SW 1271 (cell line): ENCODE measurements at regions not wholly inside any gene's neighbourhood (a gene's known extent, or its start where the extent isn't known, plus 50 kb on each side); places are given as distances from the start of the nearest gene placed in this dataset.
"Not testable (repeated sequence)": the region's sequence is repeated elsewhere in the genome, so short reads cannot be mapped to it uniquely, and the experiment has no call there.

ENCODE experiments used
- DNase-seq, 2 experiments: peaks; one replicate each; lab custom pipeline; 2025; lab: John Stamatoyannopoulos, UW

DNA sequence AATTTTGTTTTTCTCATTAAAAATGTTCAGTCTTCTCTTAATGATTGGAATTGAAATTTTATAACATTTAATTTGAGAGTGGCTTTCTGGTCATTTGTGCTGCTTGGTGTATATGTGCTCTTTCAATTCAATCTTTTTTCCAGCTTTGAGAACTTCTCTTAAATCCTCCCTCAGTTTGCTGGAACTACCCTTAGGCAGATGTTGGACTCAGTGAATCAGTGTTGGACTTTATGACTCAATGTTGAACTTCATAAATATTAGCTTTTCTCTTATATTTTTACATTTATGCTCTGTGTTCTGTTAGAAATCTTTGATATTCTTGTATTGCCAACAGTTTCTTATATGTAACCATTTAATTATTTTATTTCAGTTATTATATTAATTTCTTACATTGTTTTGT, 935.5 kb upstream of the FBXO33 start:
- DNase-seq, result no peak

DNA sequence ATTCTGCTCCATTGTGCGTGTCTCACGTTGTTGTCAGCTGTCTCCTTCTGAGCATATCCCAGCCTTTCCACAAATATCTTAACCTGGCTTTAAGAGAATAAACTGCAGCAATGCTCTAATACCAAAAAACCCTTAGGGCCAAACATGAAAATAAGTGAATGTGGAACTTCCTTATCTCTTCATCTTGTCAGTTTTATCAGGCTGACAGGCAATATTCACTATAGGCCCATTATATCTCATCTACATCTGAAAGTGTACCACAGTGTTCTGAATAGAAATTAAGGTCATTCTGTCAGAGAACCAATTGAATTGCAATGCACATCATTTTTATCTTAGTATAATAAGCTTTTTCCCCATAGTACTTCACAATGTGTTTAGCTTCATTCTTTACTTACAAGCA, 933.1 kb upstream of the FBXO33 start:
- no peak for DNase-seq

GRCh38 chr14:40362856-40363255, 930.6 kb upstream of the FBXO33 start:
- no peak for DNase-seq

GRCh38 chr14:40354754-40355153, 922.5 kb upstream of the FBXO33 start:
- DNase-seq, result no peak

GRCh38 chr14:40348104-40348503, 915.9 kb upstream of the FBXO33 start:
- DNase-seq, result not testable (repeated sequence)

GRCh38 chr14:40347675-40348074, 915.4 kb upstream of the FBXO33 start:
- DNase-seq, result no peak

DNA sequence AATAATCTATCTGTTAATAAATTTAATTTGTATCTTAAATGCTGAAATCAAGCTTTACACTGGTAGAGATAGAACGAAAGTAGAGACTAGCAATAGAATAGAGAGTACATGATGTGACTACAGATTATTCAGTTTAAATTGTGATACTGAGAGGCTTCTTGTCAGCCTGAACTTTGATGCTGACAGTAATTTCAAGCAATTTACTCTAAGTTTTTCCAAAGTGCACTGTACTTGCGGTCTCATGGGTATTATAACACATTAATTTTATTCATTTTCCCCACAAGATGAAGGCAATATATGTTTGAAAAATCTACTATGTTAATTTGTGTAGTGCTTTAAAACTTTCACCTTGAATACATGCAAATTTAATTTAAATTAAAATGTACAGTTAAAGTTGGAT, 914.0 kb upstream of the FBXO33 start:
- no peak for DNase-seq

GRCh38 chr14:40345334-40345733, 913.1 kb upstream of the FBXO33 start:
- no peak for DNase-seq

- no peak for DNase-seq
Observed at GRCh38 chr14:40340708-40341107, 908.5 kb upstream of the FBXO33 start.

GRCh38 chr14:40336846-40337245, 904.6 kb upstream of the FBXO33 start:
- no peak for DNase-seq

- DNase-seq, result not testable (repeated sequence)
Observed at GRCh38 chr14:40326519-40326918, 894.3 kb upstream of the FBXO33 start.

DNA sequence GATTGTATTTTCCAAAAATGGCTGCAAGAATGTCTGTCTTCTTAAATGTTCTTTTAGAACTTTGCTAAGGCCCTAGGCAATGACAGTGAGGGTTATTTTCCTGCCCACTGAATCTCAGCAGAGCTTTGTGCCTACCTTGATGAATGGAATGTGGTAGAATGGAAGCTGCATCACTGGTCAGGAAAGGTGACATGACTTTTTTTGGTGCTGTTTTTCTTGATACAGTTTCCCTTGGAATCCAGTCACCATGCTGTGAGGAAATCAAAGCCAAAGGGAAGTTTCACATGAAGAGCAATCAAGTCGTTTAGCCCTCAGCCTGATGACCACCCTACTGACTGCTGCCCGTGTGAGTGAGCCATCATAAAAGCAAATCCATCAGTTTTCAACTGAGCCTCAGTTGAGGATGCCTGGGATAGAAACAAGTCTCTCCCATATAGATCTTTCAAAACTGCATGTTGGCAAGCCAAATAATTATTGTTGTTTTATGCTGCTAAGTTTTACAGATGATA, 886.0 kb upstream of the FBXO33 start:
- DNase-seq, result no peak

DNA sequence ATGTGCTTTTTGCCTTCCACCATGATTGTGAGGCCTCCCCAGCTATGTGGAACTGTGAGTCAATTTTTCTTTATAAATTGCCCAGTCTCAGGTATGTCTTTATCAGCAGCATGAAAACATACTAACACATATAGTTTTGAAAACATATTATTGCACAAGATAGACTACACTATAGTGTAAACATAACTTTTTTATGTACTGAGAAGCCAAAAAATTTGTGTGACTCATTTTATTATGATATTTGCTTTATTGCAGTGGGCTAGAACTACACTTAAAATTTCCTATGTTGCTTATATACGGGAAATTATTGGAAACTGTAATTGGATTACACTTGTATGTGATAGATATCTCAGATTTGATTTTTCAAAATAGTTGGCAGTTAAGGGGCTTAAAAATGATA, 885.5 kb upstream of the FBXO33 start:
- no peak for DNase-seq

GRCh38 chr14:40312296-40312695, 880.1 kb upstream of the FBXO33 start:
- no peak for DNase-seq

- DNase-seq, result no peak
Observed at GRCh38 chr14:40309124-40309523, 876.9 kb upstream of the FBXO33 start.

DNA sequence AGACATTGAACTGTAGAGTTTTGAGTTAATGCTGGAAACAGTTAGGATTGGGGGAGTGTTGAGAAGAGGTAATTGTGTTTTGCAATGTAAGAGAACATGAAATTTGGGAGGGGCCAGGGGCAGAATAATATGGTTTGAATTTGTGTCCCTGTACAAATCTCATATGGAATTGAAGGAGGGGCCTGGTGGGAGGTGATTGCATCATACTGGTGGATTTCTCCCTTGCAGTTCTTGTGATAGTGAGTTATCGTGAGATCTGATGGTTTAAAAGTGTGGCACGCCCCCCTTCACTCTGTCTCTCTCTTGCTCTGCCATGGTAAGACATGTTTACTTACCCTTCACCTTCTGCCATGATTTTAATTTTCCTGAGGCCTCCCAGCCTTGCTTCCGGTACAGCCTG, 876.0 kb upstream of the FBXO33 start:
- DNase-seq, result no peak

DNA sequence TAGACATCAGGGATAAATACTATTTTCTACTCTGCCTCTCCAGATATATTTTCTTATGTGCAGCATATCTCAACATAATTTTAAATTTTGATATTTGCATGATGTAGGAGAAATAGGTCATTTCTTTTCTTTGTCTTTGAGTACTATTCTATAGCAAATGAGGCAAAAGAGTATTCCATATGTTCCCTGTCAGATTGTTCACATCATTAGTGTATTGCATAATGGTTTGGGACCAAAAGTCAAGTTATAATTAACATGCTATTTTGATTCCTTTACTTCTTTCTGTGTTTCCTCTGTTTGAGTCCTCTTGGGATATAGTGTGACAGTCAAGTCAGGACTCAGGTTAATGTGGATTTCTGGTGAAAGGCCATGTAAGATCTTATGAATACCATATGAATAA, 864.6 kb upstream of the FBXO33 start:
- DNase-seq, result no peak

GRCh38 chr14:40292664-40293063, 860.4 kb upstream of the FBXO33 start:
- no peak for DNase-seq

DNA sequence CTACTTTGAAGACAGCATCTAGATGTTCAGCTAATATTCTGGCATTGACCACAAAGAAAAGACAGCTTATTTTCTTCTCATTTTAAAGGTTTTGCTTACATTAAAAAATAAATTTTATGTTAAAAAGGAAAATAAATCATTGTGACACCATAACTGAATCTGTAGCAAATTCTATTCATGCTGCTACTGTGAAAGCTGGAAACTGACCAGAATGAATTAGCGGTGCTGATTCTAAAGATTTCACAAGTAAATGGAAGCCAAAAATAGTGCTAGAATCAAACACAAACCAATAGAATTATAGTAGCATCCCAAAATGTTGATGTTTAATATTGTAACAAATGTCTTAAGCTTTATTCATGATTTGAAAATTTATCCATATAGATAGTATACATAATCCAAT, 850.0 kb upstream of the FBXO33 start:
- DNase-seq, result no peak

- DNase-seq, result no peak
Observed at GRCh38 chr14:40280652-40281051, 848.4 kb upstream of the FBXO33 start.

DNA sequence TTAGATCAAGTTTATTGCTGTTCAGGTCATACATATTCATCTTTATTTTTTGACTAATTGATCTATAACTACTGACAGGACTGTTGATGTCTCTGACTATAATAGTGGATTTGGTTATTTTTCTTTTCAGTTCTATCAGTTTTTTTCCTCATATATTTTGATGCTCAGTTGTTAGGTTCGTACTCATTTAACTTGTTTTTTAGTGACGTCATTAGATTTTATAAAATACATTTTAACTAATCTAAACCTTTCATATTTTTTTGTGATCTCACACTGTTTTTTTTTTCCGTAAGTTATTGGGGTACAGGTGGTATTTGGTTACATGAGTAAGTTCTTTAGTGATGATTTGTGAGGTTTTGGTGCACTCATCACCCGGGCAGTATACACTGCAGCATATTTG, 841.2 kb upstream of the FBXO33 start:
- DNase-seq, result no peak

DNA sequence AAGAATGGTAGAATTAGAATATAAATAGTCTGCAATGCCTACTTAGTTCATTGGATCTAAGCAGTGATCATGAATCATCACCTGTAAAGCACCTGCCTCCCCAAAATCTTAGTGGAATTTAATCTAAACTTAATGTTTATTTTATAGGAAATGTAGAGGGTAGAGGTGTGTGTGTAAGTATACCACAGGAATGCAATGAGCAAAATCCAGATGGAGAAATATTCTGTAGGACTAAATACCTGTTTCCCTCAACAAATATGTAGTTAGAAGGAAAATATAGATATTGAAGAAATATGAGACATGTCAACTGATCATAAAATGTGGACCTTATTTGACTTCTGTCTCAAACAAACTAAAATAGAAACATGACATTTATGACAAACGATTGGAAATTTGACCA, 839.2 kb upstream of the FBXO33 start:
- no peak for DNase-seq

DNA sequence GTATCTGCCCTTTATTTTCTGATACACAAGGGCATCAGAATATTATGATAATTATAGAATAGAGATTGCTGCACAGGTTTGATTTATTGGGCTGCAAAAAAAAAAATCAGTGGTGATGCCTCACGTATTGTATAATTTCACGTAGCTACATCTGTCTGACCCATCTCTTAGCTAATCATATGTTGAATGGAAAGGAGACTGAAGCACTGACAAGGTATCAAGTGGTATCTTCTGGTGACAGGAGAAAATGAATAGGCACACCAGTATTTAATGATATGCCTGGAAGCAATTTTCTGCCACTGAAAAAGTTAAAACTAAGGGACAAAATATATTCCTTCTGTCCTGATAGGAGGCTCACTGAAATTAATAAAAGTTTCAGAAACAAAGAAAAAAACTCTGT, 837.2 kb upstream of the FBXO33 start:
- DNase-seq, result no peak

DNA sequence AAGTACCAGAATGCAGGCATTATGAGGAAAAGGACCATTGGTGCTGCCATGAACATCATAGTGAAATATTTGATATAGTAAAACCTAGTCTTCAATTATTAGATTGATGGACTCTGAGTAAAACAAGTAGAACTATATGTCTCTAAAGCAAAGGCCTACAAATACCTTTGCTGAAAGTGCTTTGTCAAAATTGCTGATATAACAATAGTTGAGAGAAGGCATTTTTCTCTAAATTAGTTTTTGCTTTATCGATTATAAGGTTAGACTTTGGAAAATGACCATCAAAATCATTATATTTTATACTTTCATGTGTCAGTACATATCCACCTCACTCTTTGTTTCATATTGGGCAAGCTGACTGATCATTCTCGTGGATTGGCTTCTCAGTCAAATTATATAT, 836.0 kb upstream of the FBXO33 start:
- no peak for DNase-seq

DNA sequence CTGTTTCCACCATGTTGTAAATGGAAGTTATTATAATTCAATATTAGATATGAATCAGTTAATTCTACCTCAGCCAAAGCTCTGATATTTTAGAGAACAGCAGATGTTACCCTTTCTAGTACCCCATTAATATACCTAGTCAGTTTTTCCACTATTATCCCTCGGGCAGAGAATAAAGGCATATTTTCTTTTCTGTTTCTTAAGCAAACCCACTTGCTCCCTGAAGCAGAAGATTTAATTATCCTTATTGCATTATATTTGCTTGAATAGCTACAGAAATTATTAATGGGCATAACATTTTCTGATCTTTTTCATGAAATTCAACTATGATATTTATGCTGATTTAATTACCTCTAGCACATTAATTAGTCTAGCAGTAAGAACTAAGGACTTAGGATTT, 832.9 kb upstream of the FBXO33 start:
- DNase-seq, result no peak
